Glomerular visceral epithelial cell (primary cell): ENCODE measurements at regions not wholly inside any gene's neighbourhood (a gene's known extent, or its start where the extent isn't known, plus 50 kb on each side); places are given as distances from the start of the nearest gene placed in this dataset.

Experiments
- DNase-seq: peaks from one replicate; pipeline ENCODE4 v3.0.0-alpha.2; 2016; ENCODE audit errors: extremely low spot score

GRCh38 chr5:107325866-107326265, 344.9 kb downstream of the EFNA5 start:
- DNase-seq, result no peak

GRCh38 chr5:107324809-107325208, 345.9 kb downstream of the EFNA5 start:
- DNase-seq, result no peak

- no peak for DNase-seq
These were observed 346.7 kb downstream of the EFNA5 start for GRCh38 chr5:107324071-107324470.

GRCh38 chr5:107323536-107323935, 347.2 kb downstream of the EFNA5 start:
- no peak for DNase-seq

- no peak for DNase-seq
These were observed 347.8 kb downstream of the EFNA5 start for GRCh38 chr5:107322936-107323335.

- DNase-seq, result no peak
These were observed 348.8 kb downstream of the EFNA5 start for GRCh38 chr5:107321906-107322305.

- DNase-seq, result no peak
These were observed 349.9 kb downstream of the EFNA5 start for GRCh38 chr5:107320846-107321245.

DNA sequence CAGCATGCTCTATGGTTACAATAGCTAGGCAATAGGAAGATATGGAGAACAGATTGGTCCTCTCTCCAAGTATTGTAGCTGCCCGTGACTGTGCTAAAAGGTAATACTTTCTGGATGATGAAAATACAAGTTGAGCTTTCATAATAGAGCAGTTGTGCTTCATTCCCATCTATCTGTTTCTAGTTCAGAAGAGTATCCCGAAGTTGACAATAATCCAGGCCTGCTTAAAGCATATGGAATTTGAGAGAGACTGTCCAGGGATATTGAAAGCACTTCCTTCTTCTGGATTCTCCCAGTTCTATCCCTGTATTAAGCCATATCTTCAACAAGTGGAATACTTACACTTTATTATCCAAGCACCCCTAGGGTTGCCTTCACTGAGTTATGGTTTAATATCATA, 350.4 kb downstream of the EFNA5 start:
- no peak for DNase-seq

DNA sequence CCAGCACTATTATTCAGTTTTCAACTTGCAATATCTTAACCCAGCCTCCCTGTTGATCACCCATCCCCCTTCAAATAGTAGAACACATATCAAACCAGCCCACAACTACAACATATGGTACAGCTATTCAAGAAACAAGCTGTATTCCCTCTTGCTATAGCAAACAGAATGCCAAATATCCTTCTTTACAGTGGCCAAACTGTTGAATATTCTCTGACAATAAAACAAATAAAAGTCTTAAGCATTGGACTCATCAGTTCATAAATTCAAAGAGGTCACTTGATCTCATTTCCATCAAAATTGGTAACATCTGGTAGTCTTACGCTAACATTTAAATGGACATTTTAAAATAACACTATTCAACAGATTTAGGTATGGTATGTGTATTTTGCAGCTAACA, 350.8 kb downstream of the EFNA5 start:
- DNase-seq, result no peak

- no peak for DNase-seq
These were observed 356.4 kb downstream of the EFNA5 start for GRCh38 chr5:107314330-107314729.

- no peak for DNase-seq
These were observed 356.8 kb downstream of the EFNA5 start for GRCh38 chr5:107313921-107314320.

DNA sequence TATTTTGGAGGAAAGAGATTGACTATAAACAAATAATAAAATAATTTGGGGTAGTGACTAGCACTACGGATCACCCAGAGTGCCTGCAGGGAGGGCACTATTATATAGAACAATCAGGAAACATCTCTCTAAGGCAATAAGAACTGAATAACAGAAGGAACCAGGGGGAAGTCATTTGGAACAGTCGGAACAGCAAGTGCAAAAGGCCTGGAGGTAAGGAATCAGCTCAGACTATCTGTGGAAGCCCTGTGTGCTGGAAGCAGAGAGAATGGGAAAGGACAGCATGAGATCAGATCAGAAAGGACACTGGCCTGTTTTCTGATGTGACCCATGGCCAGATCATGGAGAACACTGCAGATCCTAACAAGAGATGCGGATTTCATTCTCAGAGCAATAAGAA, 357.6 kb downstream of the EFNA5 start:
- DNase-seq, result no peak

GRCh38 chr5:107310181-107310580, 360.6 kb downstream of the EFNA5 start:
- no peak for DNase-seq

- no peak for DNase-seq
These were observed 364.1 kb downstream of the EFNA5 start for GRCh38 chr5:107306594-107306993.

DNA sequence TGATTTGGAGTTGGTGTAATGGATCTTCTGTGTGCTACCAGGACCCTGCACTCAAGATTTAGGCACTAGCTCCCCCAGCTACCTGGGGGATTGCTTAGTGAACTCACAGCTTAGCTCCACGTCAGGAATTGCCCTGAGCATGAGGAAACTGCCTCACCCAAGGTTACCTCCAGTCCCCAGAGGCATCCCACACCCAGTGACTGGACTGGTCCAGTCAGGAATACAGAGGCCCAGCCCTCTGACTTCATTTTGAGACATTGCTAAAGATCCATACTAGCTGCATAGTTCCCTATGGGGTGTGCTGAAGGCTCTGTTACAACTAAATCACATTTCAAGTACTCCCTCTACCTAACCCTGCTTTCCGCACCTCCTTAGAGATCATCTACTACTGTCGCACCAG, 364.7 kb downstream of the EFNA5 start:
- DNase-seq, result no peak

GRCh38 chr5:107304684-107305083, 366.1 kb downstream of the EFNA5 start:
- no peak for DNase-seq

DNA sequence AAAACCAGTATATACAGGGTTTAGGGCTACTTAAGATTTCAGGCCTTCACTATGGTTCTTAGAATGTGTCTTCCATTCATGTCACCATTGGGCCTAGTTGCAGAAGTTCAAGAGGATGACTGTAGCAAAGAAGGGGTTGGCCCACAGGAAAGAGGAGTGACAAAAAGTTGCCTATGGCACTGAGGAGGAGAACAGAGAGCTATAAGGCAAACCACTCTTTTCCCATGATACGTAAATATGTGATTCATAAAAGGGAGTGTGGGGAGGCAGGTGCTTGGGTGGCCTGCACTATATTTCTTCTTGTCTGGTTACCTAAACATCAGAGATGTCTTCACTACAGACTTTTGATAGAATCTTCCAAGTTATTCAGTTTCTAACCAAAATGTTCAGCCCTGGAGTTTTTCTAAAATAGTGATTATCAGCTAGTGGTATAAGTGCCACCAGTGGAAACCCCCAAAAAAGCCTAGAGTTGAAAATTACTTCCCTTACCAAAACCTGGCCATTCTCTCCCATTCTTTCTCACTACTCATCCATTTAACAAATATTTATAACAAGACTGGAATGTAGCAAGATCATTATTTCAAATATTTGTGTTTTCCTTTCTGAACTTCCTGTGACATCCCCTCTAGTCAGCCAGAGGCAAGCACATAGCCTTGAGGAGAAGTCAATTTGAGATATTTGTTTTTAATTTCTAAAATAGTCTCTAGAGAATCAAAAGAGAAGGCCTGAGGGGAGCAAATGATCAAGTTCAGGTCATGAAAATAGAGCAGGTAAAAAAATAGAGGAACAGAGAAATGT, 367.4 kb downstream of the EFNA5 start:
- DNase-seq, result no peak

- no peak for DNase-seq
These were observed 368.3 kb downstream of the EFNA5 start for GRCh38 chr5:107302441-107302840.

DNA sequence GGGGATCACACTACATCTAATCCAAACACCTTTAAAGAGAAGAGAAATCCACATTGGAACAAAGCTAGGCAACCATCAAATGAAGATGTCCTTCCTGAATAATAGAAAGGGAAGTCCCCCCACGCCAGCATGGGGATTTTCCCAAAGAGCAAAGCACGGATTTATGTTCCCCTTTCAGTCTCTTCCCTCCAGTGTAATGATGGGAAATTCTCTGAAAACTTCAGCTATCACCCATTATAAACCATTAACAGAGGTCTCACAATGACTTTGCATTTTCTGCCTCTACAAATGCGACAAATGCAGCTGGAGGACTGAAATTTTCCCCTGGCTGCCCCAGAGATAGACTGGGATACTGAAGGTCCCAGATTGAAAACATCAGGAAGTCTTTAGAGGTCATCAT, 368.7 kb downstream of the EFNA5 start:
- DNase-seq, result no peak

DNA sequence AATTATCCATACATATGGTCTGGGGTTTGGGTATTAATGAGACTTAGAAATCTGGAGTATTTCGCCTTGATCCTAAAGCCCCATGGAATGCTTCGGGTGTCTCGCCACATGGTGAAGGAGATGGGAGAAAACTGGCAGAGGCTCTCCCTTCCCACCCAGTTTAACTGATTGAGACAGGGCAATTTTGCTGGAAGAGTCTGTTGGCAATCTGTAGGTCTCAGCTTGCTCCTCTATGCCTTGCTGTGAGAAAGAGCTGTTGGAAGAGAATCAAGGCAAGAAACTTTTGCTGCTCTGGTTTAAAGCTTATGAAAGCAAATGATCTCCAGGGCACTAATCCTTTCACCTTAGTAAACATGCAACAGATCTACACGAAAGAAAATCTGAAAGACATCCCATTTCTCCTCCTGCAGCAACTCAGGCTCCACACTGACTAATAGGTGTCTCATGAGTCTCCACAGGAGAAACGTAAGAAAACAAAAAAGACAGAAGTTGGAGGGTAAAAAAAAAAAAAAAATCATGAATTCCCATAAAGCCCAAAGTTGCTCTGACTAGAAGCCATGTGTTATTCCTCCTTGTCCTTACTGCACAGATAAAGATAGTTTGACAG, 369.9 kb downstream of the EFNA5 start:
- no peak for DNase-seq

GRCh38 chr5:107296572-107296971, 374.2 kb downstream of the EFNA5 start:
- DNase-seq, result no peak

DNA sequence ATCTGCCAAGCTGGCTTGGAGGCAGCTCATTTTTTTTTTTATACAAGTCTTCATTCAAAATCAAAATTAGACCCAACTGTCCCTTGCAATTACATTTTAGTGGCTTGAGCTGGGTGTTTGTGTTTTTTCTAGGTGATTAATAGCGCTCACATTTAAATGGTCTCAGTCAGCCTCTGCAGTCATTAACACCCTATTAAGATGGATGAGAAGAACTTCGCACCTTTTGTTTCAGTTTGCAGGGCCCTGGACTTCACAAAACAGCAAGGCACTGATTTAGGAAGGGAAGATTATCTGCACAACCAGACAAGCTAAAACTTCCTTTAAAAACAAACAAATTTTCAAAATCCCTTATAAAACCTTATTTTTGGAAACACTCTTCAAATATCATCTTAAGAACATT, 374.8 kb downstream of the EFNA5 start:
- DNase-seq, result no peak

DNA sequence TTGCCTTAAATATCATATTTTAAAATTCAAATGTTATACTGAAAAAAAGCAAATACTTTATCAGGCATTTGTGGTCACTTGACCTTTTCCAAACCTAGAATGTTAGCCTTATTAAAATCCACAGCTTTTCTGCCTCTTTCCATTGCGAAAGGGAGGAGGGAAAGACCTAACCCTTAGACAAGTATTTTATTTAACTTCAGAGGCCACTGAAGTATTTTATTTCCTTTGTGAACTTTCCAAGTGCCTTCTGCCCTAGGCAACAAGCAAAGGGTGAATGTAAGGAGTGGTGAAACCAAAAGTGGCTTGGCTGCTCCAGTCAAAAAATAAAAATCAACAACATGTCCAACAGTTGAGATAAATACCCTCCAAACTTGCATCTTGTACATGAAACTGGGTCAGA, 376.1 kb downstream of the EFNA5 start:
- no peak for DNase-seq

DNA sequence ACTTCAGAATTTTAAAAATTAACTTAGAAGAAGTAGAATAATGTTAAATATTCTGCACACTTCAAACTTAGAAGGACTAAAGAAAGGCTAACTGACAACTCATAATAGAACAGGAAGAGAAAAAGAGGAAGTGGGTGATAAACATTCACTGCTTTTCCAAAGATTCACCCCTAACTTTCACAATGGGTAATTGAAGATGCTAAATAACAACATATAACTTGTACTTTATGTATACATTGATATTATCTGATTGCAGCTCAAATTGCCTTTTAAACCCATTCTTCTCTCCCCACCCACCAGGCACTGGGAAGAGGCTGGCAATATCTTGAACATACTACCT, 376.6 kb downstream of the EFNA5 start:
- no peak for DNase-seq
